Uterus (tissue), 2 donors: ENCODE measurements at regions not wholly inside any gene's neighbourhood (a gene's known extent, or its start where the extent isn't known, plus 50 kb on each side); places are given as distances from the start of the nearest gene placed in this dataset.

Experiments used
- POLR2A ChIP-seq, 2 donors: fragments of 450-650 bp; IDR thresholded peaks; one replicate each; pipeline ENCODE4 v1.6.1; 2016; ENCODE audit warnings: antibody characterized with exemption in 2 of 2, mild to moderate bottlenecking in 1 of 2, moderate library complexity in 1 of 2
- TF ChIP-seq, protein P1 (sequence below), 4 experiments: fragments of 200-600 bp in 2 of 4; fragments of 450-650 bp in 2 of 4; sonication (generic) in 2 of 4; IDR thresholded peaks; one replicate each; pipeline ENCODE4 v1.5.1; 2016 to 2019; ENCODE audit warnings: antibody characterized with exemption in 4 of 4, mild to moderate bottlenecking in 2 of 4, moderate library complexity in 1 of 4

DNA sequence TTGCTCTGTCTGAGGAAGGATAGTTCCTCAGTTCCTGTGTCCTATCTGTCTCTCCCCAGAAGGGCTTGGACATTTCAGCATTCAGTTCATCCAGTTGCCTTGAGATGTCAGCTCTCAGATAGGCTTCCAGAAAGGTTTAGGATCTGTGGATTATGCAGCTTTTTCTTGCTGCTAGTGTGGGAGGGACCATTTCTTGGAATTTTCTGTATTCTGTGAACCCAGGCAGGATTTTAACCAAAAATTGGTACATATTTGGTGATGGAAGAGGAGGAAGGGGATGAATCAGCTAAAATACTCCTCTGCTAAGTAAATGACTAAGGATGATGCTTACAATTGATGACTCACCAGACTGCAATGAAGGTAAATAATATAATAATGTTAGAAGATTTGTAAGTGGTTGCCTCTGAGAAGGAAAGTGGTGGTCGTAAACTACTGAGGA is 58.6 kb upstream of the DOCK10 start:
- TF ChIP-seq, protein P1, sequence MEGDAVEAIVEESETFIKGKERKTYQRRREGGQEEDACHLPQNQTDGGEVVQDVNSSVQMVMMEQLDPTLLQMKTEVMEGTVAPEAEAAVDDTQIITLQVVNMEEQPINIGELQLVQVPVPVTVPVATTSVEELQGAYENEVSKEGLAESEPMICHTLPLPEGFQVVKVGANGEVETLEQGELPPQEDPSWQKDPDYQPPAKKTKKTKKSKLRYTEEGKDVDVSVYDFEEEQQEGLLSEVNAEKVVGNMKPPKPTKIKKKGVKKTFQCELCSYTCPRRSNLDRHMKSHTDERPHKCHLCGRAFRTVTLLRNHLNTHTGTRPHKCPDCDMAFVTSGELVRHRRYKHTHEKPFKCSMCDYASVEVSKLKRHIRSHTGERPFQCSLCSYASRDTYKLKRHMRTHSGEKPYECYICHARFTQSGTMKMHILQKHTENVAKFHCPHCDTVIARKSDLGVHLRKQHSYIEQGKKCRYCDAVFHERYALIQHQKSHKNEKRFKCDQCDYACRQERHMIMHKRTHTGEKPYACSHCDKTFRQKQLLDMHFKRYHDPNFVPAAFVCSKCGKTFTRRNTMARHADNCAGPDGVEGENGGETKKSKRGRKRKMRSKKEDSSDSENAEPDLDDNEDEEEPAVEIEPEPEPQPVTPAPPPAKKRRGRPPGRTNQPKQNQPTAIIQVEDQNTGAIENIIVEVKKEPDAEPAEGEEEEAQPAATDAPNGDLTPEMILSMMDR (IDR thresholded peaks at IDR 0.05): no peak
- no peak for TF ChIP-seq POLR2A (IDR thresholded peaks at IDR 0.05)
